NCI-H510A treated with DMSO at 0.1 percent for 48 hours (cell line): ENCODE measurements at regions not wholly inside any gene's neighbourhood (a gene's known extent, or its start where the extent isn't known, plus 50 kb on each side); places are given as distances from the start of the nearest gene placed in this dataset.
"Not testable (repeated sequence)": the region's sequence is repeated elsewhere in the genome, so short reads cannot be mapped to it uniquely, and the experiment has no call there.

Experiments
- DNase-seq: peaks from one replicate; lab custom pipeline; 2025; lab: John Stamatoyannopoulos, UW

- DNase-seq, result no peak
Observed at GRCh38 chr10:23493711-23494110, 54.8 kb downstream of the OTUD1 start.

- DNase-seq, result no peak
Observed at GRCh38 chr10:23496727-23497126, 57.9 kb downstream of the OTUD1 start.

- DNase-seq, result no peak
Observed at GRCh38 chr10:23499372-23500132, 60.7 kb downstream of the OTUD1 start.

- DNase-seq, result no peak
Observed at GRCh38 chr10:23505797-23506465, 67.1 kb downstream of the OTUD1 start.

- DNase-seq, result no peak
Observed at GRCh38 chr10:23512355-23513058, 73.6 kb downstream of the OTUD1 start.

GRCh38 chr10:23513621-23514020, 74.7 kb downstream of the OTUD1 start:
- DNase-seq, result not testable (repeated sequence)

- no peak for DNase-seq
Observed at GRCh38 chr10:23514321-23514720, 75.4 kb downstream of the OTUD1 start.

- DNase-seq, result no peak
Observed at GRCh38 chr10:23516530-23516929, 77.7 kb downstream of the OTUD1 start.

GRCh38 chr10:23517155-23517554, 78.3 kb downstream of the OTUD1 start:
- DNase-seq, result no peak

GRCh38 chr10:23521735-23522134, 82.9 kb downstream of the OTUD1 start:
- no peak for DNase-seq

GRCh38 chr10:23522345-23522744, 83.5 kb downstream of the OTUD1 start:
- no peak for DNase-seq

GRCh38 chr10:23523251-23523650, 84.4 kb downstream of the OTUD1 start:
- no peak for DNase-seq

- DNase-seq, result peak; percentile 1
Observed at GRCh38 chr10:23525406-23525805, 86.5 kb downstream of the OTUD1 start.

- DNase-seq, result no peak
Observed at GRCh38 chr10:23528419-23528818, 89.5 kb downstream of the OTUD1 start.

GRCh38 chr10:23529625-23530024, 90.8 kb downstream of the OTUD1 start:
- DNase-seq, result no peak

- no peak for DNase-seq
Observed at GRCh38 chr10:23530079-23530478, 91.2 kb downstream of the OTUD1 start.

- no peak for DNase-seq
Observed at GRCh38 chr10:23533212-23533611, 94.3 kb downstream of the OTUD1 start.

- DNase-seq, result no peak
Observed at GRCh38 chr10:23534326-23534725, 95.5 kb downstream of the OTUD1 start.

GRCh38 chr10:23534761-23535160, 95.9 kb downstream of the OTUD1 start:
- no peak for DNase-seq

GRCh38 chr10:23535381-23535780, 96.5 kb downstream of the OTUD1 start:
- no peak for DNase-seq

GRCh38 chr10:23538968-23539367, 100.1 kb downstream of the OTUD1 start:
- DNase-seq, result no peak

GRCh38 chr10:23540401-23541030, 101.6 kb downstream of the OTUD1 start:
- DNase-seq, result no peak
